CD8-positive, alpha-beta memory T cell (primary cell): ENCODE measurements at regions not wholly inside any gene's neighbourhood (a gene's known extent, or its start where the extent isn't known, plus 50 kb on each side); places are given as distances from the start of the nearest gene placed in this dataset.

Source experiments
- CTCF ChIA-PET: fragments of 350-600 bp; sonication (Branson Sonifier 250); formaldehyde crosslinking; loops from one replicate; lab custom pipeline; 2021; ENCODE audit warnings: antibody characterized with exemption; lab: Charles Lee
- POLR2A ChIA-PET: fragments of 350-600 bp; sonication (Branson Sonifier 250); formaldehyde crosslinking; loops from one replicate; lab custom pipeline; 2021; ENCODE audit warnings: antibody characterized with exemption; lab: Charles Lee
- DNase-seq, 5 donors: peaks; one replicate each; pipeline versions ENCODE4 v3.0.0 to v3.0.0-alpha.2; 2020 to 2022; ENCODE audit warnings: mixed read lengths in 1 of 5
- H3K27ac ChIP-seq: one replicate; pipeline ENCODE4 v1.7.0; 2013; ENCODE audit warnings: low read depth, mild to moderate bottlenecking, low read length, moderate library complexity
- H3K27me3 ChIP-seq: 2 replicates; pipeline ENCODE4 v1.7.0; 2013; ENCODE audit warnings: low read length, mild to moderate bottlenecking; ENCODE audit not compliant: insufficient read depth, poor library complexity, severe bottlenecking
- H3K36me3 ChIP-seq: 2 replicates; pipeline ENCODE4 v1.7.0; 2013; ENCODE audit warnings: mild to moderate bottlenecking, low read length, moderate library complexity; ENCODE audit not compliant: insufficient read depth
- H3K4me1 ChIP-seq: 2 replicates; pipeline ENCODE4 v1.7.0; 2013; ENCODE audit warnings: mild to moderate bottlenecking, low read length, moderate library complexity; ENCODE audit not compliant: insufficient read depth
- H3K4me3 ChIP-seq: 2 replicates; pipeline ENCODE4 v1.7.0; 2013; ENCODE audit warnings: mild to moderate bottlenecking, low read length
- H3K9me3 ChIP-seq: 2 replicates; pipeline ENCODE4 v1.7.0; 2013; ENCODE audit warnings: mild to moderate bottlenecking, low read length
- H3K27ac Mint-ChIP-seq, 8 donors: one replicate each; pipeline ENCODE4 v1.8.0; 2020 to 2021; ENCODE audit warnings: mixed read lengths in 8 of 8, mild to moderate bottlenecking in 6 of 8, inconsistent platforms in 3 of 8, moderate library complexity in 3 of 8
- H3K27me3 Mint-ChIP-seq, 2 donors: one replicate each; pipeline ENCODE4 v1.8.0; 2020 to 2021; ENCODE audit warnings: mixed read lengths in 2 of 2, mild to moderate bottlenecking in 1 of 2, moderate library complexity in 1 of 2
- H3K36me3 Mint-ChIP-seq, 3 donors: one replicate each; pipeline ENCODE4 v1.8.0; 2020 to 2021; ENCODE audit warnings: mixed read lengths in 3 of 3, inconsistent platforms in 1 of 3, mild to moderate bottlenecking in 1 of 3
- H3K4me1 Mint-ChIP-seq, 3 donors: one replicate each; pipeline ENCODE4 v1.8.0; 2020 to 2021; ENCODE audit warnings: mixed read lengths in 3 of 3, inconsistent platforms in 1 of 3, mild to moderate bottlenecking in 1 of 3
- H3K4me3 Mint-ChIP-seq, 7 donors: one replicate each; pipeline ENCODE4 v1.8.0; 2020 to 2021; ENCODE audit warnings: mixed read lengths in 7 of 7, mild to moderate bottlenecking in 6 of 7, moderate library complexity in 4 of 7, inconsistent platforms in 2 of 7
- H3K9me3 Mint-ChIP-seq, 5 donors: one replicate each; pipeline ENCODE4 v1.8.0; 2020 to 2022; ENCODE audit warnings: mixed read lengths in 5 of 5, mild to moderate bottlenecking in 3 of 5, moderate library complexity in 2 of 5, inconsistent platforms in 1 of 5

DNA sequence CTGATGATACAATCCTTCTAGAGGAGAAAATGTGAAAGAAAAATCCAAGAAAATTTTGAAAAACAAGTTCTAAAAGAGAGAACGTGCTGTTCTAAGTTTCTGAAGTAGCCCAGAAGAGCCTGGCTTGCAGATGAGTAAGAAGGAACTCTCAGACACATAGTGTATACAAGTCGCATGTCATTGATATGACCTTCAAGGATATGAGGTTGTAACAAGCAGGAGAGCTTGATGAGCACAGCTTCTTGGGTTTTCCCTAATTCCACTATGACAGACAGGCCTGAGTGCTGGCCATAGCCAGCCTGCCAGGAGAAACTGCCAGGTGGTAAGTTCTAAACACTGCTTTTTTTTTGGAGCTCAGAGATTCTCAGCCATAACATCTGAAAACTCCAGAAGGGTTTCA lies 235.7 kb upstream of the SIX2 start:
- Histone ChIP-seq H3K4me1 (no peaks in the 10 kb centered on the region), H3K36me3 (no peaks in the 10 kb centered on the region), H3K9me3 (no peaks in the 10 kb centered on the region), H3K4me3 (no peak overlapping the region), H3K27me3 (no peaks in the 10 kb centered on the region), H3K27ac (no peak overlapping the region)
- Mint-ChIP-seq H3K4me1 (no peaks in the 10 kb centered on the region), H3K27me3 (peaks cover 3 to 37% of the 10 kb centered on the region in 2 donors), H3K36me3 (no peaks in the 10 kb centered on the region), H3K27ac (no peak overlapping the region), H3K4me3 (no peak overlapping the region), H3K9me3 (peaks cover 0 to 3% (median 0%) of the 10 kb centered on the region in 5 donors)
- CTCF ChIA-PET, result no interaction called here
- no peak for DNase-seq
- POLR2A ChIA-PET, result no interaction called here

DNA sequence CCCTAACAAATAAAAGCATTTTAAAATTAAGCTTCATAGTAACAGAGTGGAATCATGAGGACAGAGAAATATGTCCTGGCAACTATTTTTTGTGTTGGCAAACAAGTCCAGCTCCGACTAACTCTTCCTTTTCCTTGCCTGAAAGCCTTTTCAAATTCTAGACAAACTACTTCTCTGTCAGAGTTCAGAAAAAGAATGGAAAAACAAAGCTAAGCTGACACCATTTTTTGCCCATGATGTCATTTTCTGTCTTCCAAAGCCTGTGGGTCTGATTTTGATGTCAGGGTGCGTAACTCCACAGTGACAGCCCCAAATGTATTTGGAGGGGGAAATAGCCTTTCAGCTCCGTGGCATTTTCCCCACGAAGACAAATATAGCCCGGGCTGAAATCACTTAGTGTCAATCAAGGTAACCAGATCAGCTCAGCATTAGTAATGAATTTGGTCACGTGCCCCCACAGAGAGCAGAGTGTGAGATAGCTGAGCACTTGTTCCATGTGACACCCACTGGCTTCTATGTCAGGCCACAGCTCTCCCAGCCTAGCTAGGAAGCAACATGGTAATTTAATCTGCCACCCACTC lies 233.0 kb upstream of the SIX2 start:
- no peaks in the 10 kb centered on the region for H3K36me3 ChIP-seq
- no peak overlapping the region for H3K4me3 ChIP-seq
- Mint-ChIP-seq H3K36me3 (no peaks in the 10 kb centered on the region), H3K4me3 (no peak overlapping the region), H3K27ac (no peak overlapping the region), H3K9me3 (peaks cover 0 to 3% (median 0%) of the 10 kb centered on the region in 5 donors), H3K27me3 (peaks cover 7 to 33% of the 10 kb centered on the region in 2 donors), H3K4me1 (no peaks in the 10 kb centered on the region)
- POLR2A ChIA-PET, result no interaction called here
- CTCF ChIA-PET, result no interaction called here
- DNase-seq, result no peak
- H3K27ac ChIP-seq, result no peak overlapping the region
- H3K4me1 ChIP-seq, result no peaks in the 10 kb centered on the region
- no peaks in the 10 kb centered on the region for H3K27me3 ChIP-seq
- no peaks in the 10 kb centered on the region for H3K9me3 ChIP-seq

DNA sequence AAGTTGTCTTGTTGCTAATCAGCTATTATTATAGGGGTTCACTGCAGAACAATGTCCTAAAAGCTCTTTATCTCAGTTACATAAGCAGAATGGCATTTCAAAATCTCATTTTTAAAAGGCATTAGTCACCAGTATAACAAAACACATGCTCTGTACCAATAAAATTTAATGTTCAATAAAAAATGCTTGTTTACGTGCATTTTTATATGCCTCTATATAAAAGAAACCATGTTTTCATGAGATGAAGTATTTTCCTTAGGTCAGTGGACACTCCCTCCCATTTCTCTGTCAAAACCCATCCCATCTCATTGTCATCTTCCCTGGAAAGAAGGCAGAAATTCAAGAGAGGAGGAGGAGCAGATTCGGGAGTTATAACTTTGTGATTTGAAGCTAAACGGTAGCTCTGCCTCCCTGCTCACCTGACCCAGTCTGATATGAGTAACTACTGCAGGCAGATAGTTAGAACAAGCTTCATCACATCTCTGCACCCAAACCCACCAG lies 231.9 kb upstream of the SIX2 start:
- Mint-ChIP-seq H3K36me3 (no peaks in the 10 kb centered on the region), H3K27me3 (peaks cover 13 to 38% of the 10 kb centered on the region in 2 donors), H3K27ac (no peak overlapping the region), H3K4me1 (peaks cover 0 to 4% (median 0%) of the 10 kb centered on the region in 3 donors), H3K4me3 (no peak overlapping the region), H3K9me3 (no peaks in the 10 kb centered on the region)
- CTCF ChIA-PET, result no interaction called here
- no peaks in the 10 kb centered on the region for H3K4me1 ChIP-seq
- no peak overlapping the region for H3K27ac ChIP-seq
- no peak overlapping the region for H3K4me3 ChIP-seq
- no peak for DNase-seq
- H3K27me3 ChIP-seq, result no peaks in the 10 kb centered on the region
- H3K9me3 ChIP-seq, result no peaks in the 10 kb centered on the region
- POLR2A ChIA-PET, result no interaction called here
- no peaks in the 10 kb centered on the region for H3K36me3 ChIP-seq

DNA sequence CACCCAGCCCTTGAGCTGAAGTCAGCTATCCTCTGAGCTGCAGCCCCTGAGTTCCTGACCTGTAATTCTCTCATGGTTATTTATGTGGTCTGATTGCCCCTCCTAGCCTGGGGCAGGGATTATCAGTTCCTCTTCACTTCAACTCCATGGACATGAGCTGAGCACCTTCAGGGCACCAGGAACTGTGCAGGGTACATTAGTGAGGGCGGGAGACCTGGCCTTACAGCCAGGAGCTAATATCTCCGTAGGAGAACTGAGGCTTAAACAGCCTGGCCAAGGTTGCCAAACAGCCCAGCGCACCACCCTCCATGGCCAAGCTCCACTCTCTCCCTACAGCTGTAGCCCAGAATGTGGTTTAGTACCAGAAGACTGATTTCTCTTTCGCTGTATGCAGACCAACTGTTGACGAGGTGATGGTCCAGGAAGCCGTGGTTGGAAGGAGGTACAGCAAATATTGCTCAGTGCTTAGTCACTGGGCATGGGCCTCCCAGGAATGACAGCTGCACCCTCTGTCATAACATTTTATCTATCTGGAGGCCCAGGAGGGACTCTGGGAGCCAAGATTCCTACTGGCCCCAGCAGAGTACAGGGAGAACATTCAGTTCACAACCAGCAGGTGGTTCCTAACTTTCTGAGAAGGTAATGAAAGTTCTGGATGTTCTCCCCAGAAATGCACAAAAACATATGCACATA lies 228.7 kb upstream of the SIX2 start:
- H3K4me1 ChIP-seq, result no peaks in the 10 kb centered on the region
- no peak overlapping the region for H3K4me3 ChIP-seq
- Mint-ChIP-seq H3K27ac (no peak overlapping the region), H3K9me3 (no peaks in the 10 kb centered on the region), H3K27me3 (peaks cover 17 to 44% of the 10 kb centered on the region in 2 donors), H3K4me3 (no peak overlapping the region), H3K36me3 (no peaks in the 10 kb centered on the region), H3K4me1 (peaks cover 0 to 4% (median 0%) of the 10 kb centered on the region in 3 donors)
- no peak overlapping the region for H3K27ac ChIP-seq
- H3K36me3 ChIP-seq, result no peaks in the 10 kb centered on the region
- ChIA-PET CTCF (no interaction called here), POLR2A (no interaction called here)
- no peaks in the 10 kb centered on the region for H3K27me3 ChIP-seq
- no peak for DNase-seq
- no peaks in the 10 kb centered on the region for H3K9me3 ChIP-seq

DNA sequence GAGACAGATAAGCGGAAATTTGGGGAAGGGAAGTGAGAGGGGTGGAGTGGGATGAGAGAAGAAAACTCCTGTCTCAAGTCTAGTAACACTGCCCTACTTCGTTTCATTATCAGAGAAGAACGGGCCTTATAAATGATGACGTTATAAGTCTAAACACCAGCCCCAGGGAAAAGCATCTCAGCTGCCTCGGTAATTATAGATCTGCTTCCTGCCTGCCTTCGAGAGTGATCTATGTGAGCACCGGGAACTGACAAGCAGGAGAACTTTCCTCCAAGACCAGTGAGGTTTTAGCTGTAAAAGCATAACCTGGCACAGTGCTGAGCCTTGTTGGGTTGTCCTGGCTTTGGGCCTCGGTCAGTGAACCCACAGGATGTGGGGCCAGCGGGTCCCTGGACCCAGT lies 227.9 kb upstream of the SIX2 start:
- no peak overlapping the region for H3K27ac ChIP-seq
- H3K9me3 Mint-ChIP-seq, result no peaks in the 10 kb centered on the region
- H3K9me3 ChIP-seq, result no peaks in the 10 kb centered on the region
- peaks cover 15 to 37% of the 10 kb centered on the region in 2 donors for H3K27me3 Mint-ChIP-seq
- H3K4me1 ChIP-seq, result no peaks in the 10 kb centered on the region
- CTCF ChIA-PET, result no interaction called here
- no peaks in the 10 kb centered on the region for H3K27me3 ChIP-seq
- POLR2A ChIA-PET, result no interaction called here
- no peak for DNase-seq
- peaks cover 0 to 4% (median 0%) of the 10 kb centered on the region in 3 donors for H3K4me1 Mint-ChIP-seq
- H3K4me3 ChIP-seq, result no peak overlapping the region
- H3K4me3 Mint-ChIP-seq, result no peak overlapping the region
- H3K36me3 Mint-ChIP-seq, result no peaks in the 10 kb centered on the region
- no peak overlapping the region for H3K27ac Mint-ChIP-seq
- H3K36me3 ChIP-seq, result no peaks in the 10 kb centered on the region

DNA sequence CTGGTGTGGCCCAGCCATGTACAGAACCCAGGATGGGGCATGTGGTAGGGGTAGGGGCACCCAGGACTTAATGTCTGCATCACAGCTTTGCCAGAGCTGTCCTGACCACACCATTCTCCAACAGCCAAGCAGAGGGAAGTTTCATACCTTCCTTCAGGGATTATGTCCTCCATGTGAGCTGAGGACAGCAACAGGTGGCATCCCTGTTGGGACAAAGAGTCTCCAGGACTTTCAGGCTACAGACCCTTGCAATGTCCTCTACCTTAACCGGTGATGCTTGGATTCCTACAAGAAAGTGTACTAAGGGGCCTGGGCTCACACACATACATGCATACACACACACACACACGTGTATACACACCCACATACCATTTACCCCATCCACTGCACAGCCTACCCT lies 227.0 kb upstream of the SIX2 start:
- Histone ChIP-seq H3K4me3 (no peak overlapping the region), H3K4me1 (no peaks in the 10 kb centered on the region), H3K9me3 (no peaks in the 10 kb centered on the region), H3K27ac (no peak overlapping the region), H3K27me3 (no peaks in the 10 kb centered on the region), H3K36me3 (no peaks in the 10 kb centered on the region)
- no peaks in the 10 kb centered on the region for H3K9me3 Mint-ChIP-seq
- no peak overlapping the region for H3K4me3 Mint-ChIP-seq
- ChIA-PET CTCF (no interaction called here), POLR2A (no interaction called here)
- no peaks in the 10 kb centered on the region for H3K36me3 Mint-ChIP-seq
- no peak overlapping the region for H3K27ac Mint-ChIP-seq
- H3K4me1 Mint-ChIP-seq, result peaks cover 0 to 4% (median 0%) of the 10 kb centered on the region in 3 donors
- DNase-seq, result no peak
- peaks cover 15 to 32% of the 10 kb centered on the region in 2 donors for H3K27me3 Mint-ChIP-seq

DNA sequence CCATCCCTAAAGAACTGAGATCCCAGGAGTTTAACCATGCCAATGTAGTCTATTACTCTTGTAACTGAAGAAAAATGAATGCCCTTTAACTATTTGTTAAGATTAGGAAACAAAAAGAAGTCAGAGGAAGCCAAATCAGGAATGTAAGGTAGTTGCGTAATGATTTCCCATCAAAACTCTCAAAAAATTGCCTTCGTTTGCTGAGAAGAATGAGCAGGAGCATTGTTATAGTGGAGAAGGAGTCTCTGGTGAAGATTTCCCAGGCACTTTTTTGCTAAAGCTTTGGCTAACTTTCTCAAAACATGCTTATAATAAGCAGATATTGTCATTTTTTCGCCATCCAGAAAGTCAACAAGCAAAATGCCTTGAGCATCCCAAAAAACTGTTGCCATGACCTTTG lies 224.0 kb upstream of the SIX2 start:
- ChIA-PET CTCF (no interaction called here), POLR2A (no interaction called here)
- Histone ChIP-seq H3K9me3 (no peaks in the 10 kb centered on the region), H3K27ac (no peak overlapping the region), H3K4me3 (no peak overlapping the region), H3K27me3 (no peaks in the 10 kb centered on the region), H3K4me1 (no peaks in the 10 kb centered on the region), H3K36me3 (no peaks in the 10 kb centered on the region)
- H3K36me3 Mint-ChIP-seq, result no peaks in the 10 kb centered on the region
- DNase-seq, result no peak
- peaks cover 0 to 4% (median 0%) of the 10 kb centered on the region in 3 donors for H3K4me1 Mint-ChIP-seq
- no peak overlapping the region for H3K27ac Mint-ChIP-seq
- H3K27me3 Mint-ChIP-seq, result peaks cover 11 to 25% of the 10 kb centered on the region in 2 donors
- no peak overlapping the region for H3K4me3 Mint-ChIP-seq
- no peaks in the 10 kb centered on the region for H3K9me3 Mint-ChIP-seq

DNA sequence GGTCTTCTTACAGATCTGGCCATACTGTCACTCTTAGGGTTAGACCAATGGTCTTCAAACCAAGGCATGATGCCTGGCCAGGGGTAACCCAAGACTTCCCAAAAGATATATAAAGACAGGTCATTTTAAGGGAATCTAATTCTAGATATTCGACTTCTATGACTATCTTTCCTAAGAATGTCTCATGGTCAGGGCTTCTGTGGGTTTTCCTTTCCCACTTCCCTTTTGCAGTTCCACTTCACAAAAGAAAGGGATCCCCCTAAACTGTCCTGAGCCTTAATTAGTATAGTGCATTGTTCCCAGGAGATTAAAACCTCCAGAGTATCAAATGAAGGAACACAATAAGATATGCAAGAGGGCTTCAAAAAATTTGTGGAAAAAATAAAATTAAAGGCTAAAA lies 223.6 kb upstream of the SIX2 start:
- no peak overlapping the region for H3K4me3 Mint-ChIP-seq
- Histone ChIP-seq H3K36me3 (no peaks in the 10 kb centered on the region), H3K27ac (no peak overlapping the region), H3K27me3 (no peaks in the 10 kb centered on the region), H3K4me1 (no peaks in the 10 kb centered on the region), H3K9me3 (no peaks in the 10 kb centered on the region), H3K4me3 (no peak overlapping the region)
- ChIA-PET POLR2A (no interaction called here), CTCF (no interaction called here)
- H3K27ac Mint-ChIP-seq, result no peak overlapping the region
- H3K4me1 Mint-ChIP-seq, result peaks cover 0 to 4% (median 0%) of the 10 kb centered on the region in 3 donors
- no peaks in the 10 kb centered on the region for H3K9me3 Mint-ChIP-seq
- H3K36me3 Mint-ChIP-seq, result no peaks in the 10 kb centered on the region
- peaks cover 11 to 26% of the 10 kb centered on the region in 2 donors for H3K27me3 Mint-ChIP-seq
- DNase-seq, result no peak
